Bone marrow (tissue), 2 donors: ENCODE measurements at regions not wholly inside any gene's neighbourhood (a gene's known extent, or its start where the extent isn't known, plus 50 kb on each side); places are given as distances from the start of the nearest gene placed in this dataset.
"Not testable (repeated sequence)": the region's sequence is repeated elsewhere in the genome, so short reads cannot be mapped to it uniquely, and the experiment has no call there.

ENCODE experiments used
- DNase-seq, 2 donors: peaks; one replicate each; lab custom pipeline; 2025; lab: John Stamatoyannopoulos, UW

DNA sequence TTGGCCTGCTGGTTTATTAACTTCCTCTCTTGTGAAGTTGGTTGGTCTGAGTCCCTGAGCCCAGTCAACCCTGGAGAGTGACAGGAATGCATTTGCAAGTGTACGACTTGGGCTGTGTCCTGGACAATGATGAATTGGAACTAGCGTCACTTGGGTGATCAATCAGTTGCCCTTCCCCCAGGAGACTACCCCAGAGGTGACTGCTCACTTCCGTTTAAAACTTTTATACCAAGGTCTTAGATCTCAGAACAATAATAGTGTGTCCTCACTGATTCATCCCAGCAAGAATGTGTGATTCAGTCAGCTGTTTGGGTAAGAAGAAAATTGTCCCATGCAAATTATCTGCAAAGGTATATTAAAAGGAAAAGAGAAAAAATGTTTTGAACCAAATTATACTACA is 102.9 kb upstream of the ARMC3 start:
- DNase-seq = no peak

DNA sequence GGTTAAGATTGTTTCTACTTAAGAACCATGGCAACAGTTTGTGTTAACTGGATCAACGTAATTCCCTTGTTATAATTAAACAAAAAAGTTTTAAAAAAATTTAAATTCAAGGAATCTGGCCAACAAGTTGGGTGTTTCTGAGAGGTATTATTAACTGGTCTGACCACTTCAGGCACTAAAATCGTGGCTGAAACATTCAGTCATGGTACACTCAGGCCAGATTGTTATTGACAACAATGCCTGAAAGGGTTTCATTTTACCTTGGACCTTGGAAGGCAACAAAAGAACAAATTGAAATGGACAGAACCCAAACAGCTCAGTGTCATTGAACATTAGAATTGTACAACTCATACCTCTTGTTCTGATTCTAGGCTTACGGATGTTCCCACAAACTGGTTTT is 103.3 kb upstream of the ARMC3 start:
- no peak for DNase-seq

DNA sequence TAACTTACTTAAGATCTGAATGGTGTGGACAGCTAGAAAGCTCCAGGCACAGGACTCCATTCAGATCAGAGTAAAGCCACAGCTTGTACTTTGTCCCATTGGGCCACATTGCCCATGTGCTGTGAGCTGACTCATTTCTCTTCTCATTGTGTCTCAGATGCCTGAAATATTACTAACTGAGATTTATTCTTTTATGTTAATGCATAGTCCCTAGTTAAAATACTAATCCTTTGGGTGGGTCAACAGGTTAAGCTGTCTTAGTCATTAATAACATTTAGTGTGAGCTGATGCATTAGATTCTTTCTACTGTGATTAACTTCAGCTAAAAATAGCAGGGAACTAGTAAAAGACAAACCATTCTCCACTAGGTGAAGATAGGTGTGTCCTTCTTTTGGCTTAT is 104.7 kb upstream of the ARMC3 start:
- no peak for DNase-seq

DNA sequence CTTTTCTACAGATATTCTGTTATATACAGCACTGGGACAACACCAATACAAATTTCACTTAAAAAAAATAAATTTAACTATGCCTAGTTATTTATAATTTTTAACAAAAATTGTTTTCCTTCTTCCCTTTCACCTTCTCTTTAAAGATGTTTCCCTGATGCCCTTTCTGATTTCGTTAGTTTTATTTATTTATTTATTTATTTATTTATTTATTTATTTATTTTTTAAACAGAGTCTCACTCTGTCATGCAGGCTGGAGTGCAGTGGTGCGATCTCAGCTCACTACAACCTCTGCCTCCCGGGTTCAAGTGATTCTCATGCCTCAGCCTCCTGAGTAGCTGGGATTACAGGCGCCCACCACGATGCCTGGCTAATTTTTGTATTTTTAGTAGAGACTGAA is 105.9 kb upstream of the ARMC3 start:
- not testable (repeated sequence) for DNase-seq

DNA sequence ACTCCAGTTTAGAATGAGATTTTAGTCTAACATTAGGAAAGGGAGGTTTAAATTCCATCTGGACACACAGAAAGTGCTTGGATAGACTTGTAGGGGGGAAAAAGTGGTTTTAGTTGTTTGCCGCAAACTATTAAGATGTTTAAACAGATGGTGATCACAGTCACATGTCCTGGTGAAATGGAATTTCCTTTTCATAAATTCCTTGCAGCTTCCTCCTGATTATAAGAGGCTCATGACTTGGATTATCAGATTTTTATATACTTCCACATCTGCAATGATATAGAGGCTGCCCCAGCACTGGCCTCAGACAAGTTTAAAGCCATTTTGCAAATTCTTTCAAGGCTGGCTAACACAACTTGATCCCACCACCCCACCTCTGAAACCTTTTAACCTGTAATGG is 106.4 kb upstream of the ARMC3 start:
- DNase-seq = no peak

DNA sequence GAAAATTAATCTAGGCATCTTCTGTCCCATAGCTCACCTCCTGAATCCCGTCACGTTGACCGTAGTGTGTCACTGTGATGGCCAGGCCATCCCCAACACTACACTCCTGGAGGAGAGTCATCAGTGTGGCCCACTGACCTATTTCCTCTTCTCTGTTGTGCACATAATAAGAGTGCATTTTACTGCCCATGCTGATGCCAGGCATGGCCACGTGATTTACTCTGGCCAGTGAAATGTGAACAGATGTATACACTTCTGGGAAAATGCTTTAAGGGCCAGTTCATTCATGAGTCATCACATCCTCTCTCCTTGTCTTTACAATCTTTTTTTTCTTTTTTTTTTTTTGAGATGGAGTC is 101.9 kb upstream of the PIP4K2A start:
- DNase-seq = peak in 1 of 2 donors; percentile 15

DNA sequence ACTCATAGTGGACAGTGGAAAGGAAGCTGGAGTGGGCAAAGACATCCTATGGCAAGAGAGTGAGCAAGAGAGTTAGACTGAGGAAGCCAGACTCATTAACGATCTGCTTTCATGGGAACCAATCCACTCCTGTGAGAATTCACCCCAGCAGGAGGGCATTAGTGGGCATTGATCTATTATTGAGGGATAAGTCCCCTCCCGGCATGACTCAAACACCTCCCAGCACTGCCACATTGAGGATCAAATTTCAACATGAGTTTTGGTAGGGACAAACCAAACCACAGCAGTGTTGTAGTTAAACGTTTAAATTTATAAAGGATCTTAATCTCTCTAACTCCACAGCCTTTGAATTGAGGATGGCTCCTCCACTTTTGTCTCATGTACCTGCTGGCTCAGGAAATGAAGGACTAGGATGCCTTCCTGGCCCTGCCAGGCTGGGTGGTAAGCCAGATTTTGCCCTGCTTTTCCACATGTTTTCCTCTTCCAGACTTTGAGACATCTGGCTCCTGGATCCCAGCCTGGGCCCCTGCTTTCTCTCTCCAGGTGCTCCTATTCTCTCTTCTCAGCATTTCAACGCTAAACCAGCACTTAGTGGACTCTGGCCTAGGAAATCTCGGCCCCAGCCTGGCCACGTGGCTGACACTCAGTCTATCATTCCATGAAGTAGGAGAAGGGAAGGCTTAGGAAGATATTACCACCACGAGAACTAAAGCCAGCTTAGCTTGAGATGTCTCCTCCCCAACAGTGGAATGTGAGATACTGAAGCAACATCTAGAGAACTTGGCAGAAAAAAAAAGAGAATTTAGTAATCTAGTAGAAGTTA is 96.5 kb upstream of the PIP4K2A start:
- no peak for DNase-seq

DNA sequence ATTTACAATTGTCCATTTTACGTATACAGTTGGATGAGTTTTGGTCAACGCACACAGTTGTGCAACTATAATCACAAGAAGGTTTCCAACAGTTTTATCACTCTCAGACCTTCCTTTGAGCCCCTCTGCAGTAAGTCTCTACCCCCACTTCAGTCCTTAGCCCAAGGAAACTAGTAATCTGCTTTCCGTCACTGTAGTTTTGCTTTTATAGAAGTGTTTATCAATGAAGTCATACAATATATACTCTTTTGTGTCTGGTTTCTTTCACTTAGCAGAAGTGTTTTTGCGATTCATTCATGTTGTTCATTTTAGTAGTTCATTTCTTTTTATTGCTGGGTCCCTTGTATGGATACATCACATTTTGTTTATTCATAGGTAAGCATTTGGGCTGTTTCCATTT is 92.9 kb upstream of the PIP4K2A start:
- no peak for DNase-seq

DNA sequence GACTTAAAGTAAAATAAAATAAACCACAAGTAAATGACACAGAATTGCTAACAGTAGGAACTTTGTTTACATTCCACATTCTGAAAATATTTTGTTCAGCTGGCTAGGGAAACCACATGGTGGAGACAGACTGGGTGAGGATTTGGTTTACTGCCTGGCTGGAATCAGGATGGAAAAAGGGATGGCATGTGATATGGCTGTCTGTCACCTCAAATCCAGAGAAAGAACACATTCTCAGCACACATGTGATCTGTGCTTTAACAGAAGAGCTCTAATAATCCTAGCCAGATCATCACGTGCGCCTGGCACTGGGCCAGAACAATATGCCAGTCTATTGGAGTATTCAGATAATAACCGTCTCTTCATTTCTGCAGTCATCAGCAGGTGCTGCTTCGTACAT is 90.9 kb upstream of the PIP4K2A start:
- no peak for DNase-seq

DNA sequence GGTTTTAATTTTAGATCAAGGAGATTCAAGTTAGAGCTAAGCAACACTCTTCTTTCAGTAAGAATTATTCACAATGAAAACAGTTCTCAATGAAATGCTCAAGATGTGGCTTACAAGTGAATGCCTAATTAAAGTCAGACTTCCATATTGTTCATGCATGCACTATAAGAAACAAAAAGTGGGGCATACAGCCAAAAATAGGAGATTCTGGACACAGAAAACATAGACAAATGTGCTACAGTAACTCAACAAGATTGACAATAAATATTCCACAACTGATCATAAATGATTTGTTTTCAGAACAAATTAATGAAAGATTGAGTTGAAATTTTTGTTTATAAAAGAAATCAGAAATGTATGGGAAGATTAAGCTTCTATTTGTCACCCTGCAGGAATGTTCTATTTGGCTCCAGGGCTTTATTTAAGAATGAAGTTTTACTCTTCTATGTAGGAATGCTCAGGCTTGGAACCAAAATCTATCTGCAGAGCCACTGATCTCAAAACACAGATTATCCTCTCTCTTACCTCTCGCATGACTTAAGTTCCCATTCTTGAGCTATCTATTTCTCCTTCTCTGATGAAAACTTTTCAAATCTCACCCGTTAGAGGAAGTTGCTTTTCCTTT is 89.0 kb upstream of the PIP4K2A start:
- no peak for DNase-seq

DNA sequence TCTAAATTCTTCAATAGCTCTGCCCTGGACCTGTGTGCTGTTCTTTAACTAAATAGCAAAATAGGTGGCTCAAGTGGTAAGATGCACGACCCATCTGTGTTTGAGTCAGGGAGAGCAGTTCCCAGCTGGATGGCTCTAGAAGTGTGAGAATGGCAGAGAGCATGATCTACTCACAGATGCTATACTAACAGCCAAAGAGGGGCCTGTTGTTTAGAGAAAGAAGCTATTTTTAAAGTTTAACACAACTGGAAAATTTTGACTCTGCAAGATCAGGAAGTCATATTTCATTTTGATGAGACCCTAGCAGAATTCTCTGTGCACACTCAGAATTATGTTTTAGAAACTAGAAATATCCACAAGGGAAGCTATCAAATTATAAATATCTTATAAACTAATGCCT is 87.4 kb upstream of the PIP4K2A start:
- DNase-seq = no peak

DNA sequence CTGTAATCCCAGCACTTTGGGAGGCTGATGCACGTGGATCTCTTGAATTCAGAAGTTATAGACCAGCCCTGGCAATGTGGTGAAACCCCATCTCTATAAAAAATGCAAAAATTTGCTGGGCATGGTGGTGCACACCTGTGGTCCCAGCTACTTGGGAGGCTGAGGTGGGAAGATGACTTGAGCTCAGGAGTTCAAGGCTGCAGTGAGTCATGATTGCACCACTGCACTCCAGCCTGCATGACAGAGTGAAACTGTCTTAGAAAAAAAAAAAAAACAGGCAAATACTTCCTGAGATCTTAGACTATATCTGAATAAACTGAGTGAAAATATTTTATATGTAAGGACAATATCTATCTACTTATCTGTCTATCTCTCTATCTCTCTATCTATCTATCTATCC is 83.4 kb upstream of the PIP4K2A start:
- not testable (repeated sequence) for DNase-seq

DNA sequence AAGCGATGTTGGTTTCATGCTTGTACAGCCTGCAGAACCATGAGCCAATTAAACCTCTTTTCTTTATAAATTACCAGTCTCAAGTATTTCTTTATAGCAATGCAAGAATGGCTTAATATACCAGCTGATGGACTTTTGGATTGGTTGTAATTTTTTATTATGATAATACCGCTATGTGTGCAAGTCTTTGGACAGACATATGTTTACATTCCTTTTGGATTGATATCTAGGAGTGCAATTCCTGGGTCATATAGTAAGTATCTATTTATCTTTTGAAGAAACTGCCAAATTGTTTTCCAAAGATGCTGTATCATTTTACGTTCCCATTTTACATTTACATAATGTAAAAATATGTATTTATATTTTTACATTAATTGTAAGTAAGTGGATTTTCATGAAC is 81.2 kb upstream of the PIP4K2A start:
- DNase-seq = no peak

DNA sequence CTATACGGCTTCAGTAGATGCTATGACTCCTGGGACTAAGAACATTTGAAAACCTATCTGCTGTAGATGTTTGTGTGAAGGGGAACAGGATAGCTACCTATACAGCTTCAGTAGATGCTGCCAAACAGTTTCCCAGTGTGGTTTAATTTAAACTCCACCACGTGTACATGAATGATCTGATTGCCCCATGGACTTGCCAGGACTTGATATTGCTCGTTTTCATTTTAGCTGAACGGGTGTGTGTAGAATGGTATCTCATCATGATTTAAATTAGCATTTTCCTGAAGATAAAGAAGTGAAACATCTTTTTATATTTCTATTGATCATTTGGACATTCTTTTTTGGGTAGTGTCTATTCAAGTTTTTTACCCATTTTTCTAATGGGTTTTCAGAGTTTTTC is 77.8 kb upstream of the PIP4K2A start:
- DNase-seq = no peak

DNA sequence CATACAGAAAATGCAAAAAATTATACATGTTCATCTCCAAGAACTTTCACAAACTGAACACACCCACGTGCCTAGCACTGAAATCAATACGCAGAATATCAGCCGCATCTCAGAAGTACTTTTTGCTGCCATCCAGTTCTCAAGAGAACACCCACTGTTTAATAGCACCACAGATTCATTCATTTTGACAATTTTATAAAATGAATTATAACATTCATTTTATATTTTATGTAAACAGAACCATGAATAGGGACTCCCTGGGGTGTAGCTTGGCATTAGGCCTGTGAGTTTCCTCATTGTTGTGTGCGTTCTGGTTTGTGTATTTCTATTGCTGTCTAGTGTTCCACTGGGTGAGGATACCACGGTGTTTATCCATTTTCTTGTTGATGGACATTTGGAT is 77.3 kb upstream of the PIP4K2A start:
- no peak for DNase-seq

DNA sequence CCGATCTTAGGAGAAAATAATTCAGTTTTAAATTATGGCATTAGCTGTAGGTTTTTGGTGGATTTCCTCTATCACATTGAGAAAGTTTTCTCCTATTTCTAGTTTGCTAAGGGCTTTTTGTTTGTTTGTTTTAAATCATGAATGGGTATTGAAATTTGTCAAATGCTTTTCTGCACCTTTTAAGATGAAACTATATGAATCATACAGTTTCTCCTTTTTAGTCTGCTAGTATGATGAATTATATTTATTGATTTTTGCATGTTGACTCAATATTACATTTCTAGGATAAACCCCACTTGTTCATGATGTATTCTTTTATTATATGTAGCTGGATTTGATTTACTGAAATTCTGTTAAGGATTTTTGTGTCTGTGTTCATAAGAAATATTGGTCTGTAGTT is 70.3 kb upstream of the PIP4K2A start:
- DNase-seq = no peak

DNA sequence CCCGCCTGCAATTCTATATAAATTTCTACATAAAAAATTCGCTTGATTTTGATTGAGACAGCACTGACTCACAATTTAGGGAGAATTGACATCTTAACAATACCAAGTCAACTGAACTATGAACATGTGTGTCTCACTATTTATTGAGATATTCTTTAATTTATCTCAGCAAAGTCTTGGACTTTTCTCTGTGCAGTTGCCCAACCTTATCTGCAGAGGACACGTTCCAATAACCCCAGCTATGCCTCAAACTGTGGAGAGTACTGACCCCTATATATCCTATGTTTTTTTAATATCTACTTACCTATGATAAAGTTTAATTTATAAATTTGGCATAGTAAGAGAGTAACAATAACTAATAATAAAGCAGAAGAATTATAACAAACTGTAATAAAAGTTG is 69.4 kb upstream of the PIP4K2A start:
- no peak for DNase-seq

DNA sequence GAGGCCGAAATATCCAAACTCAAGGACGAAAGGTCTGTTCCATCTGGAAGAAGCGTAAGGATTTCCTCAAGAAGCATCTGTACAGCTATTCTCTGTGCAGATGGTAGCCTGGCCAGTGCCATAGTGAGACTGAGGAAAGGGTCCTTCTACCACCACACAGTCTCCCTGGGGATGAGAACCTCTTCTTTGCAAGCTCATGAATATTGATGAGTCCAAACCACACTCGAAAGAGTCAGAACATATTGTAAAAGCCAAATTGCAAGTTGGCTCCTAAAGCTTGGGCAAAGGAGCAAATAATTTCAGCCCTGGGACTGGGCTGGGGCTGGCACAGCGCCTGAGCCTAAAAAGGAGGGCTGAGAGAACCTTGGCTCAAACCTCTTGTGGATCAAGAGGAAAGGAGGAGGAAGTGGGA is 66.1 kb upstream of the PIP4K2A start:
- DNase-seq = no peak

DNA sequence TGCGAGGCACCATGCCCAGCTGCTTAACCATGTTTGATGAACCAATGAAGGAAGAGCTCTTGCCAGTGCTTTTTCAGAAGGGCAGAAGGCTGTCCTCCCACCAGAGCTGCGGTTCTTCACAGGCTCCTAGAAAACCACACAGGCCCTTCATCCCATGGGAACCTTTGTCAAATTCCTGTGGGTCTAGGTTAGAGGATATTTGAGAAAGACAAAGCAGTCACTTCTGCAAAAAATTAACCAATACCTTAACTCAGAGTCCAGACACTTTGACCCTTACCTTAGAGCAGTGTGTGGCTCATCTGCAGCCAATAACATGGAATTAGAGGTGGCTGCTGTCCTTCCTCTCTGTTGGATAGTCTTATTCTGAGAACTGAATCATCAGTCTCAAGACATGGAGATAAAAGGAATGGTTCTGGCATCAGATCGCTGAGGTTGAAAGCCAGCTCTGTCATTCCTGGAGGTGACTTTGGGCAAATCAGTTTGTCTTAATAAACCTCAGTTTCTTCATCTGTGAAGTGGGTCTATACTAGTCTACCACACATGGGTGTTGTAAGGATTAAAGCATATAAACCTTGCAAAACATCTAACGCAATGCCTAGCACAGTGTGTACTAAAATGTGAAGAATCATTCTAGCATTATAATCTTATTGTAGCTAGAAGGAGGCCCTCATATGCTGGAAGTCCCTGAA is 65.1 kb upstream of the PIP4K2A start:
- DNase-seq = no peak

DNA sequence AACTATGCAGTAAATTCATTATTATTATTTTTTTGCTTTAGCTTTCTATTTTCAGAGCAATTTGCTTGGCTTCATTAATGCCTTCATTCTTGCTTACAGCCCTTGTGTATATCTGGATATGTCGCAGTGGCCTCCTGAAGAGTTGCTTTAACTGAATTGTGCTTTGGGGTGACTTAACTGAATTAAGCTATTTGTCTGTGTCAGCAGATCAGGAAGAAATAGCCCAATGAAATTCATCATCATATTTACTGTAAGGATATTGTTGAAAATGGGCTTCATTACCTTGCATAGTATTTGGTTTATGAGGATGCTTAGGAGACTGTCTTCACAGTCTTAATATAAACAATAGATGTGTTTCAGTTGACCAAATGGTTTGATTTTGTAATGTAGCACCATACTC is 59.7 kb upstream of the PIP4K2A start:
- no peak for DNase-seq

DNA sequence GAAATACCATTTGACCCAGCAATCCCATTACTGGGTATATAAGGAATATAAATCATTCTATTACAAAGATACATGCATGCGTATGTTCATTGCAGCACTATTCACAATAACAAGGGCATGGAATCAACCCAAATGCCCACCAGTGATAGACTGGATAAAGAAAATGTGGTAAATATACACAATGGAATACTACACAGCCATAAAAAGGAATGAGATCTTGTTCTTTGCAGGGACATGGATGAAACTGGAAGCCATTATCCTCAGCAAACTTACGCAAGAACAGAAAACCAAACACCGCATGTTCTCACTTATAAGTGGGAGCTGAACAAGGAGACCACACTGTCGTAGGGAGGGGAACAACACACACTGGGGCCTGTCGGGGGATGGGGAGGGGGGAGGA is 57.3 kb upstream of the PIP4K2A start:
- not testable (repeated sequence) for DNase-seq

DNA sequence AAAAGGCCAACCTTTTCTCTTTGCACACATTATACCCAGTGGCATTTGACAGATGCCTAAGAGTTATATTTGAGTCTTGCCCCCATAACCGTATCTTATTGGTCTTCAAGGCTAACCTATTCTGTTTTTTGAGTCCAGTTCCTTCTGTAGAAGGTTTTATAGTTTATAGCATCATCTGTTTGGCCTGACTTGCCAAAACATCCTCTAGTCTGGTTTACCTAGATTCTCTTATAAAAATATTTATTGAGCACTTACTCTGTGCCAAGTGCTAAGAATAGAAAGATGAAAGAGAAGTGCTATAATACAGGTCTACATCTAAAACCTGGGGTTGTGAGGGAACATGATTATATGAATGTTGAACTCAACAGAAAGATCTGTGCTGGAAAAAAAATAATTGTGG is 55.9 kb upstream of the PIP4K2A start:
- no peak for DNase-seq

DNA sequence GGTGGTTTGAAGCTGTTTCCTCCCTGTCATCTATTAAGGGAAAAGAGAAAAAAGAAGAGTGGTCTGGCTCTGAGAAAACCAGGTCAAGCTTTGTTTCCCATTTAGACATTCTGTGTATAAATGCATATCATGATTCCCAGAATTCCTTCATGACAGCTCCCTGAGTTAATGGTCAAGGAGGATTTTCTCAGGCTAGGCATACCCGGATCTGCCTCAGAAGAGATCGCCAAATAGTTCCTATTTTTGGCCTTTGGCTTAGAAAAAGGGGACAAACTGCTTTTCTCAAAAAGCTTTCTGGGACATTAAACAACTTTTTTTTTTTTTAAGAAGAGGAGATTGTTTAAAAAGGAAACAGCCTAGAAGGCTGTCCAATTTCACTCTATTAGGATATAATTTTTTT is 53.5 kb upstream of the PIP4K2A start:
- DNase-seq = no peak
